ENCODE measurements at regions not wholly inside any gene's neighbourhood (a gene's known extent, or its start where the extent isn't known, plus 50 kb on each side); places are given as distances from the start of the nearest gene placed in this dataset.

- peaks cover 9% of the 10 kb centered on the region for H3K27me3 Mint-ChIP-seq (ENCODE audit: insufficient read depth, unreplicated experiment)
- BruUV-seq (replicated peaks): no TSS peak
- H3K27ac Mint-ChIP-seq (ENCODE audit: low read depth, unreplicated experiment): no peak overlapping the region
- ChIA-PET CTCF (interaction anchor here (1.0 to 7.7 kb wide), 4 partner anchors 12 to 284 kb away, joined by 3 to 346 read pairs (median 6); no protein-coding TSS in a partner anchor), POLR2A (no interaction called here)
- intact Hi-C loops (cut with micrococcal nuclease): no loop called here
- no peaks in the 10 kb centered on the region for H3K9me3 Mint-ChIP-seq (ENCODE audit: unreplicated experiment)
- H3K4me3 Mint-ChIP-seq (ENCODE audit: unreplicated experiment): no peak overlapping the region
- DNase-seq (ENCODE audit: unreplicated experiment): no peak
- no peaks in the 10 kb centered on the region for H3K36me3 Mint-ChIP-seq (ENCODE audit: insufficient read depth, unreplicated experiment)
- peaks cover 16% of the 10 kb centered on the region for H3K4me1 Mint-ChIP-seq (ENCODE audit: insufficient read depth, unreplicated experiment)
- TF ChIP-seq, protein P1, sequence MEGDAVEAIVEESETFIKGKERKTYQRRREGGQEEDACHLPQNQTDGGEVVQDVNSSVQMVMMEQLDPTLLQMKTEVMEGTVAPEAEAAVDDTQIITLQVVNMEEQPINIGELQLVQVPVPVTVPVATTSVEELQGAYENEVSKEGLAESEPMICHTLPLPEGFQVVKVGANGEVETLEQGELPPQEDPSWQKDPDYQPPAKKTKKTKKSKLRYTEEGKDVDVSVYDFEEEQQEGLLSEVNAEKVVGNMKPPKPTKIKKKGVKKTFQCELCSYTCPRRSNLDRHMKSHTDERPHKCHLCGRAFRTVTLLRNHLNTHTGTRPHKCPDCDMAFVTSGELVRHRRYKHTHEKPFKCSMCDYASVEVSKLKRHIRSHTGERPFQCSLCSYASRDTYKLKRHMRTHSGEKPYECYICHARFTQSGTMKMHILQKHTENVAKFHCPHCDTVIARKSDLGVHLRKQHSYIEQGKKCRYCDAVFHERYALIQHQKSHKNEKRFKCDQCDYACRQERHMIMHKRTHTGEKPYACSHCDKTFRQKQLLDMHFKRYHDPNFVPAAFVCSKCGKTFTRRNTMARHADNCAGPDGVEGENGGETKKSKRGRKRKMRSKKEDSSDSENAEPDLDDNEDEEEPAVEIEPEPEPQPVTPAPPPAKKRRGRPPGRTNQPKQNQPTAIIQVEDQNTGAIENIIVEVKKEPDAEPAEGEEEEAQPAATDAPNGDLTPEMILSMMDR (IDR thresholded peaks at IDR 0.05; ENCODE audit: unreplicated experiment): no peak
These were observed 68.6 kb upstream of the SYPL1 start for GRCh38 chr7:106180721-106181120.

DNA sequence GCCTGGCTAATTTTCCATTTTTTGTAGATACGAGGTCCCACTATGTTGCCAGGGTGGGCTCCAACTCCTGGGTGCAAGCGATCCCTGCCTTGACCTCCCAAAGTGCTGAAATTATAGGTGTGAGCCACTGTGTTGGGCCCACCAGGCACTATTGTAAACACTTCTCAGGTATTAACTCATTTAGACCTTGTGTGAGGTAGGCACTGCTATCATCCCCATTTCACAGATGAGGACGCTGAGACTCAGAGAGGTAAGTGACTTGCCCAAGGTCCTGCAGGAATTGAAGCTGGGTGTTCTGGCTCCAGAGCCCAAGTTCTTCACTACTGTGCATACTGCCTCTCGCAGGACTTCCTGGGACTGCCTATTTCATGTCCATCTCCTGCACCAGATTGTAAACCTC lies 67.1 kb upstream of the SYPL1 start:
- TF ChIP-seq, protein P1 (IDR thresholded peaks at IDR 0.05; ENCODE audit: unreplicated experiment): no peak
- Mint-ChIP-seq H3K9me3 (ENCODE audit: unreplicated experiment) (no peaks in the 10 kb centered on the region), H3K27me3 (ENCODE audit: insufficient read depth, unreplicated experiment) (peaks cover 11% of the 10 kb centered on the region), H3K27ac (ENCODE audit: low read depth, unreplicated experiment) (no peak overlapping the region), H3K4me1 (ENCODE audit: insufficient read depth, unreplicated experiment) (peaks cover 16% of the 10 kb centered on the region), H3K36me3 (ENCODE audit: insufficient read depth, unreplicated experiment) (no peaks in the 10 kb centered on the region), H3K4me3 (ENCODE audit: unreplicated experiment) (no peak overlapping the region)
- ChIA-PET CTCF (interaction anchor here (0.6 to 7.7 kb wide), 18 partner anchors 9 to 1415 kb away, joined by 3 to 346 read pairs (median 4); partner anchors contain the start of gene NAMPT), POLR2A (interaction anchor here (0.5 to 3.4 kb wide), 6 partner anchors 12 to 284 kb away, joined by 3 to 39 read pairs (median 4); partner anchors contain the start of gene NAMPT)
- no peak for DNase-seq (ENCODE audit: unreplicated experiment)
- no TSS peak for BruUV-seq (replicated peaks)
- intact Hi-C loops (cut with micrococcal nuclease): loop anchor here (5.0 to 10.0 kb wide), 5 partner anchors 73 to 976 kb away; no protein-coding TSS in a partner anchor

DNA sequence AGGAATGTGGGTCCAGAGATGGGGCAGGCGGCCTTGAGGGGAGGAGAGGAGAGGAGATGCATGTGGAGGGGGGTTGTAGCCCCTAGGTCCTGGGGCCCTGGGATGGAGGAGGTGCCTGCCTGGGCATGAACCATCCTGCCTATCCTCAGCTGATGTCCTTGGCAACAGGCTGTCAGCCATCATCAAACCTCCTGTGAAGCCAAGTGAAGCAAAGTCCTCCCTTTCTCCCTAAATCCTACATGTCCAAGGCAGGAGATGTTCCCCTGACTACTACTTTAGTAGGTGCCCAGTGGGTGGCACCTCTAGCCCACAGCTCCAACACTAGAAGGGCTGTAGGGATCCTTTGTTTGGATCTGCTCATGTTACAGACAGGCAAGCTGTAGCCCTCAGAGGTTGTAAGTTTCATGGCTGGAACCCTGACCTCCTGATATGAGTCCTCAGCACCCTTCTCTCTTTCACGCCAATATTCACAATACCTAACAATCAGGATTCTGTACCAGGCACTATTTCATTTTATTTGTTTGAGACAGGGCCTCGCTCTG lies 66.6 kb upstream of the SYPL1 start:
- intact Hi-C loops (cut with micrococcal nuclease): loop anchor here (1.0 to 10.0 kb wide), 6 partner anchors 74 to 976 kb away; no protein-coding TSS in a partner anchor
- POLR2A ChIA-PET: interaction anchor here (0.8 to 3.4 kb wide), 5 partner anchors 11 to 285 kb away, joined by 3 to 39 read pairs (median 5); partner anchors contain the start of gene NAMPT
- Mint-ChIP-seq H3K27ac (ENCODE audit: low read depth, unreplicated experiment) (no peak overlapping the region), H3K36me3 (ENCODE audit: insufficient read depth, unreplicated experiment) (no peaks in the 10 kb centered on the region), H3K4me1 (ENCODE audit: insufficient read depth, unreplicated experiment) (peaks cover 16% of the 10 kb centered on the region), H3K4me3 (ENCODE audit: unreplicated experiment) (no peak overlapping the region), H3K9me3 (ENCODE audit: unreplicated experiment) (no peaks in the 10 kb centered on the region), H3K27me3 (ENCODE audit: insufficient read depth, unreplicated experiment) (peaks cover 11% of the 10 kb centered on the region)
- CTCF ChIA-PET: interaction anchor here (0.6 to 7.7 kb wide), 20 partner anchors 10 to 1415 kb away, joined by 3 to 346 read pairs (median 8); partner anchors contain the start of gene NAMPT
- peak; percentile 79 for DNase-seq (ENCODE audit: unreplicated experiment)
- no TSS peak for BruUV-seq (replicated peaks)
- TF ChIP-seq, protein P1 (IDR thresholded peaks at IDR 0.05; ENCODE audit: unreplicated experiment): peak; percentile 22

DNA sequence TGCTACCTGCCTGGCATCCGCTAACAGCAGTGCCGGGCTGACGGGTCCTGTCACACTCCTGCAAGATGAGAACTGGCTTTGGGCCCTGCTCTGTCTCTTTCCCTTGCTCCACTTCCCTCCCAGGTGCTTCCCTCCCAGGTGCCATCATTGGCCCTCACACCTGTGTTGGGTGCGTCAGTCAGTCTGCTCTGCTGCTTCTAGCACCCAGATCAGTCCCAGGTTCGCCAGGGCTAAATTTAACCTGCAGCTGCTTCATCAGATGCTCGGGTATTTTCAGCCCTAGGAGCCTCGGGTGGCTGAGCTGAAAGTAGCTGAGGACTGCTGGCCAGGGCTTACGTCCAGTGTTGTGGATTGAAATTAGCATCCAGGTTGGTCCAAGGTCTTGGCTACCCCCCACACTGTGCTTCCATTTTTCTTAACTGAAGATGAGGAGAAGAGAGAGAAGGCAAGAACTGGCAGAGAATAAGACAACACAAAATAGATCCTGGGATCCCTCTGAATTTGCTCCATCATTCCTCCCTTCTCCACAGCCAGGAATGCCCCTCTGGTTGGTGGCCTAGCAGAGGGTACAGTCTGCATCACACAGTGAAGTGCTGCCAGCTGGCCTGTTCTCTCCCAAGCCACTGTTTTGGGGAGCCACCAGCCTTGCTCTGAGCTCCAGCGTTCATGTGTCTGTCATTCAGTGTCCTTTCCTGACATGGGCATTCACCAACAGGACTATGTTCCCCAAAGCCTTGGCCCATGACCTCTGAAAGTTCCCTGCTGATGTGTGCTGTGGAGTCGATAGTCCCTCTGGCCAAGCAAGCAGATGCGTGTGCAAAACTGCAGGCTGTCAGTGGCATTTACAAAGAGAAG lies 65.9 kb upstream of the SYPL1 start:
- peaks cover 16% of the 10 kb centered on the region for H3K4me1 Mint-ChIP-seq (ENCODE audit: insufficient read depth, unreplicated experiment)
- H3K27ac Mint-ChIP-seq (ENCODE audit: low read depth, unreplicated experiment): no peak overlapping the region
- CTCF ChIA-PET: interaction anchor here (0.6 to 7.7 kb wide), 29 partner anchors 10 to 972 kb away, joined by 3 to 346 read pairs (median 8); no protein-coding TSS in a partner anchor
- no peaks in the 10 kb centered on the region for H3K36me3 Mint-ChIP-seq (ENCODE audit: insufficient read depth, unreplicated experiment)
- peaks cover 11% of the 10 kb centered on the region for H3K27me3 Mint-ChIP-seq (ENCODE audit: insufficient read depth, unreplicated experiment)
- no peaks in the 10 kb centered on the region for H3K9me3 Mint-ChIP-seq (ENCODE audit: unreplicated experiment)
- no TSS peak for BruUV-seq (replicated peaks)
- intact Hi-C loops (cut with micrococcal nuclease): loop anchor here (1.0 to 10.0 kb wide), 7 partner anchors 74 to 977 kb away; no protein-coding TSS in a partner anchor
- POLR2A ChIA-PET: interaction anchor here (0.6 to 3.4 kb wide), 6 partner anchors 10 to 285 kb away, joined by 3 to 39 read pairs (median 3); no protein-coding TSS in a partner anchor
- DNase-seq (ENCODE audit: unreplicated experiment): no peak
- H3K4me3 Mint-ChIP-seq (ENCODE audit: unreplicated experiment): no peak overlapping the region
- TF ChIP-seq, protein P1 (IDR thresholded peaks at IDR 0.05; ENCODE audit: unreplicated experiment): no peak
